GM12878 (cell line): ENCODE measurements at regions not wholly inside any gene's neighbourhood (a gene's known extent, or its start where the extent isn't known, plus 50 kb on each side); places are given as distances from the start of the nearest gene placed in this dataset.

ENCODE experiments used
- ATAC-seq: fragments of 200-7000 bp; cut with Tn5 transposase; 3 replicates; pipeline ENCODE4 v1.9.1; 2020; ENCODE audit warnings: mild to moderate bottlenecking, moderate library complexity
- BruUV-seq: library from RNA; stranded (reverse); fragments of 400-500 nt; replicated peaks from 2 replicates; lab custom pipeline; 2021; lab: Mats Ljungman, UMichigan
- CTCF ChIA-PET: fragments of 300-600 bp; sonication (Branson Sonifier 250); formaldehyde crosslinking; extraction: SDS; loops from one replicate; lab custom pipeline; 2021; ENCODE audit warnings: inconsistent platforms; lab: Yijun Ruan, JAX
- POLR2A ChIA-PET: fragments of 350-600 bp; formaldehyde crosslinking; extraction: SDS; loops from one replicate; lab custom pipeline; 2021; ENCODE audit warnings: inconsistent platforms; lab: Charles Lee
- RAD21 ChIA-PET: fragments of 300-600 bp; sonication (Branson Sonifier 250); formaldehyde crosslinking; loops from one replicate; lab custom pipeline; 2023; ENCODE audit warnings: antibody characterized with exemption; ENCODE audit not compliant: unreplicated experiment; lab: Charles Lee
- SMC1A ChIA-PET: fragments of 300-600 bp; sonication (Branson Sonifier 250); formaldehyde crosslinking; loops from one replicate; lab custom pipeline; 2023; ENCODE audit not compliant: unreplicated experiment, uncharacterized antibody; lab: Charles Lee
- DNase-seq: peaks from one replicate; pipeline ENCODE4 v3.0.0-alpha.2; 2011; ENCODE audit warnings: low read depth, low spot score
- FAIRE-seq: peaks from 3 replicates; lab custom pipeline; 2011; peaks lifted over from hg19 to GRCh38; lab: Jason Lieb, UNC
- H2AFZ ChIP-seq: 2 replicates; pipeline ENCODE4 v1.6.0; 2011; ENCODE audit warnings: low read depth, low read length, control low read depth; ENCODE audit not compliant: control insufficient read depth
- H3K27ac ChIP-seq: 2 replicates; pipeline ENCODE4 v1.5.1; 2011; ENCODE audit warnings: control low read depth; ENCODE audit not compliant: control insufficient read depth, insufficient read depth
- H3K27me3 ChIP-seq, 2 experiments: replicated peaks in 1 of 2; 2 replicates each; pipeline versions ENCODE4 v1.6.0 to v1.6.1; 2011; ENCODE audit warnings: low read length in 1 of 2; ENCODE audit not compliant: control insufficient read depth in 2 of 2, insufficient read depth in 2 of 2
- H3K36me3 ChIP-seq, 2 experiments: 2 replicates each; pipeline ENCODE4 v1.5.1; 2011; ENCODE audit warnings: low read length in 1 of 2; ENCODE audit not compliant: control insufficient read depth in 2 of 2, insufficient read depth in 2 of 2
- H3K4me1 ChIP-seq: 2 replicates; pipeline ENCODE4 v1.6.1; 2011; ENCODE audit warnings: mild to moderate bottlenecking, low read length, moderate library complexity, mixed read lengths; ENCODE audit not compliant: control insufficient read depth, insufficient read depth
- H3K4me2 ChIP-seq: 2 replicates; pipeline ENCODE4 v1.6.0; 2011; ENCODE audit warnings: control low read depth; ENCODE audit not compliant: control insufficient read depth, insufficient read depth
- H3K4me3 ChIP-seq: fragments of 200-600 bp; sonication (generic); 2 replicates; pipeline ENCODE4 v1.5.1; 2016
- H3K79me2 ChIP-seq: 2 replicates; pipeline ENCODE4 v1.6.0; 2011; ENCODE audit warnings: low read length; ENCODE audit not compliant: control insufficient read depth, insufficient read depth
- H3K9ac ChIP-seq: 2 replicates; pipeline ENCODE4 v1.8.0; 2011; ENCODE audit warnings: low read length, control low read depth, mixed read lengths; ENCODE audit not compliant: control insufficient read depth, insufficient read depth
- H3K9me3 ChIP-seq: replicated peaks from 3 replicates; pipeline ENCODE4 v1.5.1; 2011; ENCODE audit warnings: mild to moderate bottlenecking, low read length; ENCODE audit not compliant: control insufficient read depth, insufficient read depth
- H4K20me1 ChIP-seq: 2 replicates; pipeline ENCODE4 v1.6.0; 2011; ENCODE audit not compliant: control insufficient read depth, insufficient read depth
- BRCA1 ChIP-seq: IDR thresholded peaks from 2 replicates; pipeline ENCODE4 v1.6.1; 2011; ENCODE audit warnings: low read depth, low read length, improper control_type of control experiment
- CEBPZ ChIP-seq: fragments of 150-350 bp; IDR thresholded peaks from 2 replicates; pipeline ENCODE4 v1.6.1; 2016; ENCODE audit warnings: low read depth, low read length
- MTA2 ChIP-seq: fragments of 450-650 bp; IDR thresholded peaks from 2 replicates; pipeline ENCODE4 v1.6.1; 2016; ENCODE audit warnings: low read depth, mild to moderate bottlenecking, moderate library complexity
- NBN ChIP-seq: fragments of 450-650 bp; IDR thresholded peaks from 2 replicates; pipeline ENCODE4 v1.6.1; 2016
- NFXL1 ChIP-seq: fragments of 450-650 bp; IDR thresholded peaks from 2 replicates; pipeline ENCODE4 v1.6.1; 2017; ENCODE audit warnings: antibody characterized with exemption, mild to moderate bottlenecking, borderline replicate concordance
- NFYB ChIP-seq: IDR thresholded peaks from 2 replicates; pipeline ENCODE4 v1.6.1; 2011; ENCODE audit warnings: low read depth, mild to moderate bottlenecking, low read length, improper control_type of control experiment, moderate library complexity; ENCODE audit not compliant: insufficient read depth
- POLR2AphosphoS2 ChIP-seq: IDR thresholded peaks from 2 replicates; pipeline ENCODE4 v1.6.1; 2011; ENCODE audit warnings: low read depth, mild to moderate bottlenecking, low read length, improper control_type of control experiment, moderate library complexity
- RELA ChIP-seq: fragments of 450-650 bp; IDR thresholded peaks from 2 replicates; pipeline ENCODE4 v1.8.0; 2014; ENCODE audit warnings: borderline replicate concordance; ENCODE audit not compliant: partially characterized antibody
- SMAD5 ChIP-seq: IDR thresholded peaks from 2 replicates; pipeline ENCODE4 v1.6.1; 2016; ENCODE audit warnings: antibody characterized with exemption, low read depth
- SREBF2 ChIP-seq: IDR thresholded peaks from 2 replicates; pipeline ENCODE4 v1.6.1; 2012; ENCODE audit warnings: mild to moderate bottlenecking, low read length
- TARDBP ChIP-seq: IDR thresholded peaks from 2 replicates; pipeline ENCODE4 v1.6.1; 2016; ENCODE audit warnings: borderline replicate concordance
- WRNIP1 ChIP-seq: IDR thresholded peaks from 2 replicates; pipeline ENCODE4 v1.6.1; 2011; ENCODE audit warnings: low read depth, low read length, improper control_type of control experiment, borderline replicate concordance
- ZNF592 ChIP-seq: fragments of 450-650 bp; IDR thresholded peaks from 2 replicates; pipeline ENCODE4 v1.6.1; 2017; ENCODE audit warnings: mild to moderate bottlenecking, moderate library complexity
- WGBS: methylation state at CpG from one replicate; pipeline ENCODE4 v1.1.6; 2016; ENCODE audit warnings: low lambda C conversion rate; ENCODE audit not compliant: insufficient replicate concordance, insufficient coverage; ENCODE audit errors: missing lambda C conversion rate; 5-methylcytosine and 5-hydroxymethylcytosine counted together
- in situ Hi-C: fragments of 300-500 bp; cut with MboI; formaldehyde crosslinking; loops from 9 replicates; pipeline ENCODE4 v1.14.3; 2018; ENCODE audit warnings: mixed read lengths
- intact Hi-C: fragments of 100-400 bp; cut with micrococcal nuclease; formaldehyde crosslinking; loops from one replicate; pipeline ENCODE4 v1.14.2; 2022; ENCODE audit not compliant: unreplicated experiment

- ChIA-PET RAD21 (no interaction called here), SMC1A (no interaction called here), POLR2A (no interaction called here), CTCF (interaction anchor here (0.6 kb wide), 1 partner anchor 10 kb away, joined by 3 read pairs; no protein-coding TSS in a partner anchor)
- in situ Hi-C loops: no loop called here
- Histone ChIP-seq H3K4me3 (no peak overlapping the region), H3K4me2 (no peak overlapping the region), H3K27ac (no peak overlapping the region), H3K79me2 (no peaks in the 10 kb centered on the region), H4K20me1 (no peaks in the 10 kb centered on the region), H3K9me3 (no peaks in the 10 kb centered on the region), H3K4me1 (no peaks in the 10 kb centered on the region), H3K9ac (no peak overlapping the region), H3K36me3 (no peaks in the 10 kb centered on the region), H3K27me3 (peaks cover 0 to 11% of the 10 kb centered on the region in 2 experiments; a peak in 2 of 4 replicates), H2AFZ (no peak overlapping the region)
- WGBS: 29% methylated on average over 3 of the region's 3 CpGs
- ATAC-seq (no peak), FAIRE-seq (no peak), DNase-seq (no peak)
- intact Hi-C loops: no loop called here
- no TSS peak for BruUV-seq
- TF ChIP-seq NBN (no peak), WRNIP1 (no peak), NFXL1 (no peak), NFYB (no peak), MTA2 (no peak), SMAD5 (no peak), POLR2AphosphoS2 (no peak), BRCA1 (no peak)
These were observed 52.6 kb upstream of the AFF3 start for GRCh38 chr2:100194951-100195350.

- H3K4me3 ChIP-seq: no peak overlapping the region
- no peak overlapping the region for H3K9ac ChIP-seq
- ATAC-seq (no peak), FAIRE-seq (no peak), DNase-seq (no peak)
- H3K4me2 ChIP-seq: no peak overlapping the region
- H3K4me1 ChIP-seq: no peaks in the 10 kb centered on the region
- POLR2A ChIA-PET: no interaction called here
- BruUV-seq: no TSS peak
- SMC1A ChIA-PET: no interaction called here
- H3K27me3 ChIP-seq: peaks cover 0 to 6% of the 10 kb centered on the region in 2 experiments; a peak in 2 of 4 replicates
- no peaks in the 10 kb centered on the region for H4K20me1 ChIP-seq
- RAD21 ChIA-PET: no interaction called here
- no peaks in the 10 kb centered on the region for H3K79me2 ChIP-seq
- no peaks in the 10 kb centered on the region for H3K36me3 ChIP-seq
- H2AFZ ChIP-seq: no peak overlapping the region
- in situ Hi-C loops (no loop called here), intact Hi-C loops (no loop called here)
- CTCF ChIA-PET: no interaction called here
- 22% methylated on average over 6 of the region's 6 CpGs for WGBS
- no peak overlapping the region for H3K27ac ChIP-seq
- H3K9me3 ChIP-seq: no peaks in the 10 kb centered on the region
- no peak for TF ChIP-seq NFYB
- no peak for TF ChIP-seq ZNF592
- TF ChIP-seq RELA: no peak
- TF ChIP-seq TARDBP: no peak
- TF ChIP-seq CEBPZ: no peak
- TF ChIP-seq SREBF2: no peak
These were observed 50.9 kb upstream of the AFF3 start for GRCh38 chr2:100193291-100193710.
